ENCODE measurements at regions not wholly inside any gene's neighbourhood (a gene's known extent, or its start where the extent isn't known, plus 50 kb on each side); places are given as distances from the start of the nearest gene placed in this dataset.
"Not testable (repeated sequence)": the region's sequence is repeated elsewhere in the genome, so short reads cannot be mapped to it uniquely, and the experiment has no call there.

DNA sequence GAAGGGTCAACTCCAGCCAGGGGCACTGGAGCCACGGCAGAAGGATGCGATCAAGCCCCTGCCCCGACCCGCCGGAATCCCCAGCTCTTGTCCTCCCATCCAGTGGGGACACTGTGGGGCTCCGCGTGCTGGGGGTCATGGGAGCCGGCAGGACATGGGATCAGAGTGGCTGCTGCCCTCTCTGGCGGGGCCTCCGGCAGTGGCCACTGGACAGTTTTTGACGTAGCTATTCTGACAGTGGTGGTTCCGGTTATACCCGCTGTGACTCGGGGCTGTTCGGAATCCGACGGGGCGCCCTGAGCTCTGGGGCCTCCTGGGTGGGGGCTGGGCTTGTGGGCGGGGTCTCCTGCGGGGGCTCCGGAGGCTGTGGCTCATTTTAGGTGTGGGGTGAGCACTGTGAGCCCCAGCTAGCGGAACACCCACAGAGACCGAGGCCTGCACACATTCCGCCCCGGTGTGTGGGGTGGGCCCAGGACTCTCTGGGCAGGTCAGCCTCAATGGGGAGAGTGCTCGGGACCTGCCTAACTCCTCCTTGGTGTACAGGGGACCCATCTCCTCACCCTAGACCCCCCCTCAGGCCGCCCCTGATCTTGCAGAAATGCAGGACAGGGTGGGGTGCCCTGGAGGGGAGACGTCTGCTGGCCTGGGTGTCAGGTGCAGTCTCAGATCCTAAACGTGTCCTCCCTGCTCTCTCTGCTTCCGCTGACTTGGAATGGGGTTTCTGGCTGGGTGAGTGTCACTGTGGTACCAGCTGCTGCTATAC is 374.2 kb downstream of the TMEM121 start:
- DNase-seq (ENCODE audit: low read depth in 3 of 3) = no peak

DNA sequence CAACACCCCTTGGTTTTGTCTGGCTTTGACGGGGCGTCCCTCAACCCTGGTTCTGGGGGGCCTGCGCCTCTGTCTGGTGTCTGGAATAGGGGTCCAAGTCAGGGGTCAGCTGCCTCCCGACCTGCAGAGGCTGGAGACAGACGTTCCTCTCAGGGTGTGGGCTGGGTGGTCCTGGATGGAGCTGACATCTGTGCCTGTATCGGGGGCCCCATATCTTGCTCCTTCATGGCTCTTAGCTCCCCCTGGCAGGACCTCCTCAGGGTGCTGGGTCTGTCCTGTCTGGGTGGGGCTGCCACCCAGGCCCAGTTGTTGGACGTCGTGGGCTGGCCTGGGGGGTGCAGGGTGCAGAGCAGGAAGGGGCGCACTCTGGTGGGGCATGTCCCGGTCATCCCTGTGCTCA is 374.8 kb downstream of the TMEM121 start:
- no peak for DNase-seq (ENCODE audit: low read depth in 3 of 3)

DNA sequence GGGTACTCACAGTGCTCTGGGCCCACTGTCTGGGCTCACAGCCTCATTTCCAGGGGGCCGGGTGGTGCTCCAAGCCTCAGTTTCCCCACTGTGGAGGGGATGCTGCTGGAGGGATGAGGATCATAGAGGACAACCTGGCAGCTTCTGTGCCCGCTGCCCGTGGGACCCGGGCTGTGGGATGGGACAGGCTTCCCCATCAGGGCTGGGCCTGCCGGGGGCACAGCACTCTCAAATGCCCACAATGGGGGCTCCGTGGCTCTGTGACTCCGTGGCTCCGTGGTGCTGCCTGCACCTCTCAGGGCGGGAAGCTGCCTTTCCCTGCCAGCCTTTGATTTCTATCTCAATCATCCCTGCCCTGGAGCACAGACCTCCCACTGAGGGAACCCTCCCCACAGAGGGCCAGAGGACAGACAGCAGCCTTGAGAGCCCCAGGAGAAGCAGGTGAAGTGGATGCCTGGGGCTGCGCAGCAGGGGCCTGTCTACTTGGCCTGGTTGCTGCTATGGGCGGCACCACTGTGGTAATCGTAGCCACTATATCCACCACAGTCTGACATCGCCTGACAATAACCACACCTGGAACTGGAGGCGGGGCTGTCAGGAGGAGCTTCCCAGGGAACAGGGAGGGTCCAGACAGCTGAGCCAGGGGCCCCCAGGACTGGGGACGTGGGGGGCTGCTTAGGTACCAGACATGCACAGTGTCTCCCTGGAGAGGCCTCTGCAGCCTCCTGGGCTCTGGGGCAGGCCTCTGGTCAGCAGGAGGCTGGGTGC is 375.9 kb downstream of the TMEM121 start:
- DNase-seq (ENCODE audit: low read depth in 3 of 3) = no peak

DNA sequence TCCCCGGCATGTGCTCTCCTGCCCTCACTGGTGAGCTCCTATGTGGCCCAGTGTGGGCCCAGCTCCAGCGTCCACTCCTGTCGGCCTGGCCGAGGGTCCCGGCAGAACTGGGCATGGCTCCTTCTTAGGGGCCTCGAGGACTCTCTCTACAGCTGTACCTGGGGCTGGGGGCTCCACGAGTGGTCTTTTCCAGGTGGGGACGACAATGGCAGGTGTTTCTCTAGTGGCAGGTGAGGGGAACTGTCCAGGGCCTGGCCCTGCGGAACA is 376.4 kb downstream of the TMEM121 start:
- DNase-seq (ENCODE audit: low read depth in 3 of 3) = not testable (repeated sequence)

DNA sequence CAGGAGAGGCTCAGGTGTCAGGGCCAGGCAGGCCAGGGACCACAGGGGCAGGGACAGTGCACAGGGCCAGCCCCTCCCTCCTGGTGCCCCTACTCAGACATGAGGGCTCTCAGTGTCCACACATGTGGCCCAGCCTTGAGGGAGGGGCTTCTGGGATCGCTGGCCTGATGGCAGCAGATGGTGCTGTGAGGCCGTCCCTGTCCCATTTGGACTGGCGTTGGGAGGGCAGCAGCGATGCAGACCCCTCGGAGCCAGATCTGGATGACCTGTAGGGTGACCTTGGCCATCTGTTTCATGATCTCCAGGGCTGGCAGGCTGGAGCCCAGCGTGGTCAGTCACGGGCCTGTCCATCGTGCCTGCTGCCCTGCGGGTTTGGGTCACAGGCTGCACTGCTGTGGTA is 377.6 kb downstream of the TMEM121 start:
- no peak for DNase-seq (ENCODE audit: low read depth in 3 of 3)

DNA sequence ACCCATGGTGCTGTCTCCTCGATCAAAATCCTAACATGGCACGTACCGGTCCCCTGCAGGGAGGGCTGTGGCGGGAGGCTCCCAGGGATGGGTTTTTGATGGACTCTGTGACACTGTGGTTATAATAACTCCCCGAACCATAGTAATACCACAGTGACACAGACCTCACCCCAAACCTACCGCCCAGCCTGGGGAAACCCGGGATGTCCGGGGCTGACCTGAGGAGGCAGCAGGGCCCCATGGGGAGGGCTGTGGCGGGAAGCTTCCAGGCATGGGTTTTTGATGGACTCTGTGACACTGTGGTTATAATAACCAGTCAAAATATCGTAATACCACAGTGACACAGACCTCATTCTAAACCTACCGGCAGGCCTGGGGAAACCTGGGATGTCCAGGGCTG is 378.0 kb downstream of the TMEM121 start:
- no peak for DNase-seq (ENCODE audit: low read depth in 3 of 3)

DNA sequence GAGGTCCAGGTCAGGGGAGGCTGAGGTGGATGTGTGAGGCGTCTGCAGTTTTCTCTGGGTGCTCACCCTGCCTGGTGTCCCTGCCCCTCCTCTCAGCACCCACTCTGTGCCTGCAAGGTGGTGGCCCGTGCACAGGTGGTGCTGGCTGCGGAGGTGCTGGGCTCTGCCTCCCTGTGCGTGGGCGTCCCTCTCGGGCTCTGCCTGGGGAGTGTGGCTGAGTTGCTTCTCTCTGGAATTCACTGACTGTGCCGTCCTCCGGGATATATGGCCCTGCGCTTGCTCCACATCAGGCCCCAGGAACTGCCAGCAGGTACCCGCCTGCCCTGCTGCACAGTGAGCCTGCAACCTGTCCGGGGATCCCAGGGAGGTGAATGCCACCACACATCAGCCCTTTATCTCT is 379.1 kb downstream of the TMEM121 start:
- DNase-seq (ENCODE audit: low read depth in 3 of 3) = no peak

DNA sequence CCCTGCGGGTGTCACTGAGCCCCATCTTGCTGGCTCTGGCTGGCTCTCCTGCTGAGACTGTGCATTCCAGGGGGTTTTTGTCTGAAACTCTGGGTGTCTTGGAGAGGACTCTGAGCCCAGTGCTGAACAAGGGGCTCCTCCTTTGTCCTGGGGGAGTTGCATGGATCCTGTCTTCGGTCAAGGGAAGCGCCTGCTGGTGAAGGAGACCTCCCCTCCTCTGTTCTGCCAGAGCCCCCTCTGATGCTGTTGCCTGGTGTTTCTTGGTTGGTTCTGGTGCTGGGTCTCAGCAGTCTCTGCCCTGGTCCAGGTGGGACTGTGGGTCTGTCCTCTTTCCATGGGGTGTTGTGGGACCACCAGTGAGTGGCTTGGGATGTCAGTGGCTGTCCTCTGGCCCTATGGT is 380.9 kb downstream of the TMEM121 start:
- no peak for DNase-seq (ENCODE audit: low read depth in 3 of 3)

DNA sequence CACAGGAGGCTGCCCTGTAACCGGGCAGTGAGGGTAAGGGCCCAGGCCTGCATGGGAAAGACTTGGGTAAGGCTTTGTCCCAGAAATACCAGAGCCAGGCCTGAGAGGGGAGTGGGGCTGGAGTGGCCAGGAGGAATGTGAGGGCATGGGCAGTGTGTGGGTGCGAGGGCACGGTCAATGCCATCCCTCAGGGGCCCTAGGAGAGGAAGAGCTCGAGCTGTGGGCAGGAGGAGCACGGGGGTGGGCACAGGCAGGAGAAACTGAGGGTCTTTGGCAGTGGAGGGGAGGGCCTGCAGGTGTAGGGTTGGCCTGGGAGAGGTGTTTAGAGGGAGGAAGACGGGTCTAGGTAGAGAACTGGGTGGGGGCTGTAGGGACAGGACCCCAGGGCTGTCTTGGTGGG is 381.6 kb downstream of the TMEM121 start:
- DNase-seq (ENCODE audit: low read depth in 3 of 3) = no peak

DNA sequence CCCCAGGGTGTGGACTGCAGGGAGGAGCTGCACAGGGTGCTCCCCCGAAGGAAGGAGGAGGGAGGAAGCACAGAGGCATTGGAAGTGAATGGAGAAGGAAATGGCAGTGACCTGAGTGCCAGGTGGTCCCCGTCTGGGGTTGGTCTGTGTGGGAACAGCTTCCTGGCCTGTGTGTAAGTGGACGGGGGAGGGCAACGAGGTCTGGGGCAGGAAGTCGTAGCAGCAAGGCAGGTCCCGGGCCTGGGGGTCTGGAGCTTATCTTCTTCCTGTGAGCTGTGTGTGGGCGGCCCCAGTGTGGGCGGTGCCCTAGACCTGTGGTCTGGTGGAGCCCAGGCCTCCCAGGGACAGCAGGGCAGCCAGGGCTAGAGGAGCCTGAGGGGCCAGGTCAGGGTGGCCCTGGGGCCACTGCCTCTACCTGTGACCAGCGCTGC is 382.1 kb downstream of the TMEM121 start:
- DNase-seq (ENCODE audit: low read depth in 3 of 3) = no peak

DNA sequence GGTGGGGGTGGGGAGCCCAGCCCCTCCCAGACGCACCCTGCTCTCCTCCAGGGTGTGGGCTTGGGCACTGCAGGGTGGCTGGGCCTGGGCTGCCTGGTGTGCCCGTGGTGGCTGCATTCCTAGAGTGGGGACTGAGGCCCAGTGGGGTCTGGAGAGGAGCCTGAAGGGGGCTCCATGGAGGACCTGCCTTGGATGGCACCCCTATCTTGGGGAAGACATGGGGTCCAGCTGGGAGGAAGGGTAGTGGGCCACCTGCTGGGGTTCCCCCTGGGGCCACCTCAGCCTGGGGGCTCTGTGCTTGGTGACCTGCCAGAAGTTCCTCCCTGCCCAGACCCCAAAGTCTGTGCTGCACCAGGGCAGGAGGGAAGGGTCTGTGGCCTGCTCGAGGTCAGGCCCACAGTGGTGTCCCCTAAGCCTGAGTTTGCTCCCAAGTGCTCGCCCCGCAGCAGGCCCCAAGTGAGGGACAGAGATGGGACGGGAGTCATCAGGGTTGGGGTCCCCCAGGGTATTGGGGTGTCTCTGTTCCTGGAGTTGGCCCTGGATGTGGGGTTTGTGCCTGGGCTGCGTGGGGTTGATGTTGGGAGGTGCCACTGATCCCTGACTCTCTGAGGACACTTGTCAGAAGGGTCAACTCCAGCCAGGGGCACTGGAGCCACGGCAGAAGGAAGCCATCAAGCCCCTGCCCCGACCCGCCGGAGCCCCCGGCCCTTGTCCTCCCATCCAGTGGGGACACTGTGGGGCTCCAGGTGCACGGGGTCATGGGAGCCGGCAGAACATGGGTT is 382.9 kb downstream of the TMEM121 start:
- DNase-seq (ENCODE audit: low read depth in 3 of 3) = no peak

DNA sequence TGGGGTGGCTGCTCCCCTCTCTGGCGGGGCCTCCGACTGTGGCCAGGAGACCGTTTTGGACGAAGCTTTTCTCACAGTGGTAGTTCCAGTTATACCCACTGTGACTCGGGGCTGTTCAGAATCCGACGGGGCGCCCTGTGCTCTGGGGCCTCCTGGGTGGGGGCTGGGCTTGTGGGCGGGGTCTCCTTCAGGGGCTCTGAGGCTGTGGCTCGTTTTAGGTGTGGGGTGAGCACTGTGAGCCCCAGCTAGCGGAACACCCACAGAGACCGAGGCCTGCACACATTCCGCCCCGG is 383.4 kb downstream of the TMEM121 start:
- not testable (repeated sequence) for DNase-seq (ENCODE audit: low read depth in 3 of 3)

DNA sequence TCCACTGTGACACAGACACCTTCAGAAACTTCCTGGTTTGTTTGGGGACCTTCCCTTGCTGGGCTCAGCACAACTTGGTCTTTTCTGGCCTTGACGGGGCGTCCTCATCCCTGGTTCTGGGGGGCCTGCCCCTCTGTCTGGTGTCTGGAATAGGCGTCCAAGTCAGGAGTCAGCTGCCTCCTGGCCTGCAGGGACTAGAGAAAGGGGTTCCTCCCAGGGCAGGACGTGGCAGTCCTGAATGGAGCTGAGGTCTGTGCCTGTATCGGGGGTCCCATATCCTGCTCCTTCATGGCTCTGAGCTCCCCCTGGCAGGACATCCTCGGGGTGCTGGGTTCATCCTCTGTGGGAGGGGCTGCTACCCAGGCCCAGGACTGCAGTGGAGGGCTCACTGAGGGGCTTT is 384.0 kb downstream of the TMEM121 start:
- no peak for DNase-seq (ENCODE audit: low read depth in 3 of 3)

DNA sequence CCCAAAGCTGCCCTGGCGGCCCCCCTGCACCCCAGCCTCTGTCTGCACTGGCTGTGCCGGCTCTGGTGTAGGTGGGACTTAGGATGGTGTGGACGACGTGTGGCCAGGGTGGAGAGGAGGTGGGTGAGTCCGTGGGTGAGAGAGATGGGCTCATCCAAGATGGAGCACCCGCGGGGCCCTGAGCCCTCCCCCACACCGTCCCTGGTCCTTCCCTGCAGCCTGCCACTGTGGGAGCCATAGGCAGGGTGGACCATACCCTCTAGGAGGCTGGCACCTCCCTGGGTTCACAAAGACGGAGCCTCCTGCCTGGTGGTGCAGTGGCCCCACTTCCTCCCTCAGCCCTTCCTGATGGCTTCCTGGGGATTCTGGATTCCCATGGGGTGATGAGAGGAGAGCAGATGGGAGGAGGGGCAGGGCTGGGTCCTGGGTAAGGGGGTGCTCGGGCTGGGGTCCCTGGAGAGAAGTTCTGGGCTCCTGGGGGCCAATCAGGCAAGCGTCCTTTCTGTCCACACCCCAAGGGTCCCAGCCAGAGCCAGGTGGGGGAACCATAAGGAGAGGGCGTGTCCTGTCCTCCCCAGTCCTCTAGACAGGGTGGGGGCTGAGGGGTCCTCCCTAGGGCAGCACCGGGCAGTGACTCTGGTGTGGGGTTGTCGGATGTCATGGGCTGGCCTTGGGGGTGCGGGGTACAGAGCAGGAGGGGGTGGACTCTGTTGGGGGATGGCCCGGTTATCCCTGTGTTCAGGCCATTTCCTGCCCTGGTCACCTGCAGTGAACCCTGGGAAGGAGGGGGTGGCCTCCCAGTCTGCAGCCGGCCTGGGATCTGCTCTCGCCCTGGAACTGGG is 384.8 kb downstream of the TMEM121 start:
- no peak for DNase-seq (ENCODE audit: low read depth in 3 of 3)

DNA sequence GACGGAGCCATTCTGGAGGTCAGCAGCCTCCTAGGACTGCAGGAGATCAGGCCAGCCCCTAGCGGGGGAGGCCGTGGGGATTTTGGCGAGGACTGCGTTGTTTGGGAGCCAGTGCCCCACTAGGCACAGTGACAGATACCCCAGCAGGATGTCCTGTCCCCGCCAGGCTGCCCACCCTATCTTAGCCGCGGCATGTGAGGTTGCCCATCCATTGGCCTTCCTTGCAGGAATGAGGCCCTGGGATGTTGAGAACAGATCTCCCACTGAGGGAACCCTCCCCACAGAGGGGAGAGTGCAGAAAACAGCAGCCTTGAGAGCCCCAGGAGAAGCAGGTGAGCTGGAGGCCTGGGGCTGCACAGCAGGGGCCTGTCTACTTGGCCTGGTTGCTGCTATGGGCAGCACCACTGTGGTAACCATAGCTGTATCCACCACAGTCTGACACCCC is 385.5 kb downstream of the TMEM121 start:
- DNase-seq (ENCODE audit: low read depth in 3 of 3) = not testable (repeated sequence)

DNA sequence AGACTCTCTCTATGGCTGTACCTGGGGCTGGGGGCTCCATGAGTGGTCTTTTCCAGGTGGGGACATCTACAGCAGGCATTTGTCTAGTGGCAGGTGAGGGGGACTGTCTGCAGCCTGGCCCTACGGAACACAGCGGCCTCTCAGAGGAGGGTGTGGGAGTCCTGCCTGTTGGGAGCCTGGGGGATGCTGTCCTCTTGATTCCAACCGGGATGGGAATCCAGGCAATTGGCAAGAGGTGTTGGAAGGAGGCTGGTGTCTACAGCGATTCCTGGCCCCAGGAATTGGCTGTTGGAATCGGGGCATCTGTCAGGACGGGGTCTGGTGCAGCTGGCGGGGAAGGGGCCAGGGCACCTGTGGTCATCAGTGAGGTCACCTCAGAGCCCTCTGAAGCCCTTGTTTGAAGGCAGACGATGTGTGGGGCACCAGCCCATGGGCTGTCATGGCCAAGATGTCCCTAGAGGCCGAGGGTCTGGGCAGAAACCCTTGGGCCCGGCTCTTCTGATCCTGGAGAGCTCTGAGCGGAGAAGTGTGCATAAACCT is 386.3 kb downstream of the TMEM121 start:
- no peak for DNase-seq (ENCODE audit: low read depth in 3 of 3)

DNA sequence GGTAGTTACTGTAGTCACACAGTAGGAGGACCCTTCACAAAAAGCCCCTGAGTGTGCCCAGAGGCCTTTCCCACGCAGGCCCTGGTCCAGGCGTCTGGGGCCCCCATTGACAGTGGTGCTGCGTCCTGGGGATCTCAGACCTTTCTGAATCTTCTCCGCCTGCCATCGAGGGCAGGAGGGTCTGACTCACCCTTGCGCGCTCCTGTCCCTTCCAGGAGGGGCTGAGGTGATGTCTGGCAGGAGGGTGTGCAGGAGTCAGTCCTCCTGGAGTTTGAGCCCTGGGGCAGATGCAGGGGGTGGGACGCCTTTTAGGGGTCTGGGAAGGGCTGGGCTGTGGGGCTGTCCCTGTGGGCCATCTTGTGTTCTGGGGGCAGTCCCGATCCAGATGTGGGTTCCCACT is 386.8 kb downstream of the TMEM121 start:
- no peak for DNase-seq (ENCODE audit: low read depth in 3 of 3)

DNA sequence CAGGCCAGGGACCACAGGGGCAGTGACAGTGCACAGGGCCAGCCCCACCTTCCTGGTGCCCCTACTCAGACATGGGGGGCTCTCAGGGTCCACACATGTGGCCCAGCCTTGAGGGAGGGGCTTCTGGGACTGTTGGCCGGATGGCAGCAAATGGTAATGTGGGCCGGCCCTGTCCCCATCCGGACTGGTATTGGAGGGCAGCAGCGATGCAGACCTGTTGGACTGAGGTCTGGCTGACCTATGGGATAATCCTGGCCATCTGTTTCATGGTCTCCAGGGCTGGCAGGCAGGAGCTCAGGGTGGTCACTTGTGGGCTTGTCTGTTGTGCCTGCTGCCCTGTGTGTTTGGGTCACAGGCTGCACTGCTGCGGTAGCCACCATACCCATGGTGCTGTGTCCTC is 387.5 kb downstream of the TMEM121 start:
- no peak for DNase-seq (ENCODE audit: low read depth in 3 of 3)

DNA sequence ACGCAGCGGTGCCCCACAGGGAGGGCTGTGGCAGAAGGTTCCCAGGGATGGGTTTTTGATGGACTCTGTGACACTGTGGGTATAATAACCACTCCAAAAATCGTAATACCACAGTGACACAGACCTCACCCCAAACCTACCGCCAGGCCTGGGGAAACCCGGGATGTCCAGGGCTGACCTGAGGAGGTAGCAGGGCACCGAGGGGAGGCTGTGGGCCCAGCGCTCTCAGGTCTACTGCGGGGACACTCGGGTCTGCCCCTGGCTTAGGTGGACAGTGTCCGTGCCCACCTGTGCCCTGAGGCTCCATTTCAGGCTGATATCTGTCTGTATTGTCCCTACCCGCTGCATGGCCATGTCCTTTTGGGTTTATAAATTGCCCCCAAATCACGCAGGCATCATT is 387.9 kb downstream of the TMEM121 start:
- DNase-seq (ENCODE audit: low read depth in 3 of 3) = not testable (repeated sequence)

DNA sequence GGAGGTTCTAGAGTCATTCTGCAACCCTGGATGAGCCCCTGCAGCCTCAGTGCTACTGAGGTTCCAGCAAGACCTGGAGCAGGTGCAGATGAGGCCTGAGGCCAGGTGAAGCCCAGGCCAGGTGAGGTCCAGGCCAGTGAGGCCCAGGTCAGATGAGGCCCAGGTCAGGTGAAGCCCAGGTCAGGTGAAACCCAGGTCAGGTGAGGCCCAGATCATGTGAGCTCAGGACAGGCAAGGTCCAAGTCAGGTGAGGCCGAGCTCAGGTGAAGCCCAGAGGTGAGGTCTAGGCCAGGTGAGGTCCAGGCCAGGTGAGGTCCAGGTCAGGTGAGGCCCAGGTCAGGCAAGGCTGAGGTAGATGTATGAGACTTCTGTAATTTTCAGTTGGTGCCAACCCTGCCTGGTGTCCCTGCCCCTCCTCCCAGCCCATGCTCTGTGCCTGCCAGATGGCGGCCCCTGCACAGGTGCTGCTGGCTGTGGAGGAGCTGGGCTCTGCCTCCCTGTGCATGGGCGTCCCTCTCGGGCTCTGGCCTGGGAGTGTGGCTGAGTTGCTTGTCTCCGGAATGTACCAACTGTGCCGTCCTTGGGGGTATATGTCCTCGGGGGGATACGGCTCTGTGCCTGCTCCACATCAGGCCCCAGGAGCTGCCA is 388.5 kb downstream of the TMEM121 start:
- DNase-seq (ENCODE audit: low read depth in 3 of 3) = no peak

DNA sequence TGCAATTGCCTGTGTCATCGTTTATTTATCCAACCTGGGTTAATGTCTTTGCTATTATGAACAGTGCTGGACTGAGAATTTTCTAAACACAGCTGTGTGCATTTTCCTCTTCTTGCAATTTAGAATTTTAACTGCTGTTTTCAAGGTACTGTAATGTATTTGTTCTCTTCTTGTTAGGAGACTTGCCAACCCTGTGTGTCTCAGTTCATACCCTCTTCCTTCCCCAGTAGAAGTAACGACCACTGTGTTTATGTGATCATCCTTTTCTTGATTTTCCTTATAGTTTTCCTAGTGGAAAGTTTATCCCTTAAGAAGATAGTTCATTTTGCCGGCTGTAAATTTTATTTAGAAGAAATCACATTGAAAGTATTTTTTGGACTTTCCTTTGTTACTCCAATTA is 389.2 kb downstream of the TMEM121 start:
- not testable (repeated sequence) for DNase-seq (ENCODE audit: low read depth in 3 of 3)
